ENCODE measurements at regions not wholly inside any gene's neighbourhood (a gene's known extent, or its start where the extent isn't known, plus 50 kb on each side); places are given as distances from the start of the nearest gene placed in this dataset.

DNA sequence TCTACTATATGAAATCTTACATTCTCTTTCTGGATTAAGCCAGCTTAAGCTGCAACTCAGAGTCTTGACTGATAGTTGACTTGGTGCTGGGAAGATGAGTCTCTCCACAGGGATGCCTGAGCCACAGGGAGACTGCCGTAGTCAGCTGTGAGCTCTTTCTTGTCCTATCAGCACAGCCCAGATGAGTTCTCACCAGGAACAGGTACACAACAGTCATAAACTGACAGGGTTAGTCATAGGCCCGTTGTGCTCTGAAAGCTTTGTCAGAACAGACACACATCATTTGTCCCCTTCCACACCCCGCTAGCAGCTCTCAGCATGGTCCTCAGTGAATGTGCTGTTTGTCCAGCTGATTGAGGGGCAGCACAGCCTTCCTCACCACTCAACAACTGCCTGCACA is 221.6 kb downstream of the RPS24 start:
- TF ChIP-seq, protein P1, sequence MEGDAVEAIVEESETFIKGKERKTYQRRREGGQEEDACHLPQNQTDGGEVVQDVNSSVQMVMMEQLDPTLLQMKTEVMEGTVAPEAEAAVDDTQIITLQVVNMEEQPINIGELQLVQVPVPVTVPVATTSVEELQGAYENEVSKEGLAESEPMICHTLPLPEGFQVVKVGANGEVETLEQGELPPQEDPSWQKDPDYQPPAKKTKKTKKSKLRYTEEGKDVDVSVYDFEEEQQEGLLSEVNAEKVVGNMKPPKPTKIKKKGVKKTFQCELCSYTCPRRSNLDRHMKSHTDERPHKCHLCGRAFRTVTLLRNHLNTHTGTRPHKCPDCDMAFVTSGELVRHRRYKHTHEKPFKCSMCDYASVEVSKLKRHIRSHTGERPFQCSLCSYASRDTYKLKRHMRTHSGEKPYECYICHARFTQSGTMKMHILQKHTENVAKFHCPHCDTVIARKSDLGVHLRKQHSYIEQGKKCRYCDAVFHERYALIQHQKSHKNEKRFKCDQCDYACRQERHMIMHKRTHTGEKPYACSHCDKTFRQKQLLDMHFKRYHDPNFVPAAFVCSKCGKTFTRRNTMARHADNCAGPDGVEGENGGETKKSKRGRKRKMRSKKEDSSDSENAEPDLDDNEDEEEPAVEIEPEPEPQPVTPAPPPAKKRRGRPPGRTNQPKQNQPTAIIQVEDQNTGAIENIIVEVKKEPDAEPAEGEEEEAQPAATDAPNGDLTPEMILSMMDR (IDR thresholded peaks at IDR 0.05) = no peak
- TF ChIP-seq POLR2A (IDR thresholded peaks at IDR 0.05) = no peak

Measured in thyroid gland (tissue), 4 donors.